Dendritic cell treated with granulocyte-macrophage colony-stimulating factor and Interleukin-4, amounts not matched to agents 40 ng/mL and 50 ng/mL, for 4 days (primary cell): ENCODE measurements at regions not wholly inside any gene's neighbourhood (a gene's known extent, or its start where the extent isn't known, plus 50 kb on each side); places are given as distances from the start of the nearest gene placed in this dataset.

Source experiments
- H3K27ac Mint-ChIP-seq: one replicate; pipeline ENCODE4 v1.8.0; 2022; ENCODE audit warnings: mild to moderate bottlenecking, mixed read lengths
- H3K27me3 Mint-ChIP-seq: one replicate; pipeline ENCODE4 v1.8.0; 2022; ENCODE audit warnings: mild to moderate bottlenecking, mixed read lengths
- H3K36me3 Mint-ChIP-seq: one replicate; pipeline ENCODE4 v1.8.0; 2022; ENCODE audit warnings: low read depth, mixed read lengths
- H3K4me1 Mint-ChIP-seq: one replicate; pipeline ENCODE4 v1.8.0; 2022; ENCODE audit warnings: low read depth, mixed read lengths
- H3K4me3 Mint-ChIP-seq: one replicate; pipeline ENCODE4 v1.8.0; 2022; ENCODE audit warnings: mild to moderate bottlenecking, moderate library complexity, mixed read lengths
- H3K9me3 Mint-ChIP-seq: one replicate; pipeline ENCODE4 v1.8.0; 2022; ENCODE audit warnings: mixed read lengths
- intact Hi-C: fragments of 100-400 bp; cut with micrococcal nuclease; formaldehyde crosslinking; loops from one replicate; pipeline ENCODE4 v1.15.0; 2022

DNA sequence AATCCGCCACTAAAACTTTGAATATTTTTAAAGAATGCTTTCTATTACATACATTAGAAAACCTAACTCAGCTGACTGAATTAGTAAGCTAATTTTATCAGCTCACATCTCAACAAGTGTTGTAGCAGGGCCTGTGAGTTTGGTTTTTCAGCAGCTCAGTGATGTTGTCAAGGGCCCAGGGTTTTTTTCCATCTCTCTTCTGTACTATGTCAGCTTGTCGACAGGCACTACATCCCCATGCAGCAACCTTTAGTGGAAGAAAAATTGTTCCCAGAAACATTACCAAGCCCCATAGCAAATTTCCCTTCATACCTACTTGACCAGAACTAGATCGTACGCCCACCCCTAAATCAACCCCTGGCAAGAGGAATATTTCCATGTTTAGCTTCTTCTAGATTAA, 170.3 kb upstream of the TNFAIP3 start:
- H3K4me1 Mint-ChIP-seq = peaks cover 36% of the 10 kb centered on the region
- H3K27me3 Mint-ChIP-seq = peaks cover 17% of the 10 kb centered on the region
- H3K27ac Mint-ChIP-seq = no peak overlapping the region
- no peaks in the 10 kb centered on the region for H3K9me3 Mint-ChIP-seq
- intact Hi-C loops = no loop called here
- no peak overlapping the region for H3K4me3 Mint-ChIP-seq
- no peaks in the 10 kb centered on the region for H3K36me3 Mint-ChIP-seq

DNA sequence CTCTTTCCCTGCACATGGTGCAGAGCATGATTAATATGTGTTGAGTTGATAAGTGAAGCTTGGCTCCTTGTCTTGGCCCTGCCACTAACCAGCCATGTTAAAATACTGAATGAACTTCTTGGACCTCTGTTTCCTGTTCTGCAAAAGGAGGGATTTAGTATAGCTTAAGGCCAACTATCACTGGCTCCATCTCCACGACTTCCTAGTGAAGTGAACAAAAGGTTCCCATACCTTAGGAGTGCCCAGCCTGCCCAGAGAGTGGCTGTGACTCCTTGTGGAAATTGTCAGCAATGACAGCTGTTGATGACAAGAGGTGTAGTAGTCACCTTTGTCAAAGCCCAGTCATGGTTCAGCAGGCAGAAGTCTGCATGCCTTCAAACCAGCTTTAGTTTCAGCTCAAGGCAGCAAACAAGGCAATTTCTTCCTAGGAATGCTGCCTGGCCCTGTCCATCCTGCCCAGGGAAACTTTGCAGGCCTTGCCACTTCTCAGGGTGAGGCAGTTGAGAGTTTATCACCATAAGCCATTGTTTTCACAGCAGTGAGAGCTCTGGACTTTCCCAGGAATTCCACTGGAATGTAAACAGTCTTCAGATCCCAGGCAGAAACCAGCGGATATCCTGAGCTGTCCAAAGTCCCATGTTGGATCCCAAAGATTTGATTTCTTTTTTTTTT, 169.7 kb upstream of the TNFAIP3 start:
- no peak overlapping the region for H3K27ac Mint-ChIP-seq

DNA sequence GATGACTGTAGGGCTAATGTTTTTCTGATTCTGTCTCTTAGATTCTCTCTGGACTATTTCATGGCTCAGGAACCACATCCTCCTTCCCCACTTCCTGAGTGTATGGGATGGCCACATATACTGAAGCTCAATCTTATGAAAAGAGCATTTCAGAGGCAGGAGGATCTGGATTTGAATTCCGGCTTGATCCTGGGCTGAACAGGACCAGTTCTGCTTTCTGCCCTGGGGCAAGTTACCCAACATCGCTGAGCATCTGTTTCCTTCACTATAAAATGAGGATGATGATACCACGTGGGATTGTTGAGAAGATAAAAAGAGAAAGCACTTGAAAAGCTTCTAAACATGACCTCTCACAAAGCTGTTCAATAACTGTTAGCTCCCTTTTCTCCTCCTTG, 168.4 kb upstream of the TNFAIP3 start:
- H3K27me3 Mint-ChIP-seq = peaks cover 29% of the 10 kb centered on the region
- H3K27ac Mint-ChIP-seq = peak overlapping the region; percentile 74
- no peak overlapping the region for H3K4me3 Mint-ChIP-seq
- intact Hi-C loops = no loop called here
- no peaks in the 10 kb centered on the region for H3K9me3 Mint-ChIP-seq
- peaks cover 37% of the 10 kb centered on the region for H3K4me1 Mint-ChIP-seq
- no peaks in the 10 kb centered on the region for H3K36me3 Mint-ChIP-seq

More for the DNA sequence above, 169.7 kb upstream of the TNFAIP3 start:
- intact Hi-C loops = no loop called here
- Mint-ChIP-seq H3K4me3 (no peak overlapping the region), H3K27me3 (peaks cover 20% of the 10 kb centered on the region), H3K36me3 (no peaks in the 10 kb centered on the region), H3K4me1 (peaks cover 37% of the 10 kb centered on the region), H3K9me3 (no peaks in the 10 kb centered on the region)

DNA sequence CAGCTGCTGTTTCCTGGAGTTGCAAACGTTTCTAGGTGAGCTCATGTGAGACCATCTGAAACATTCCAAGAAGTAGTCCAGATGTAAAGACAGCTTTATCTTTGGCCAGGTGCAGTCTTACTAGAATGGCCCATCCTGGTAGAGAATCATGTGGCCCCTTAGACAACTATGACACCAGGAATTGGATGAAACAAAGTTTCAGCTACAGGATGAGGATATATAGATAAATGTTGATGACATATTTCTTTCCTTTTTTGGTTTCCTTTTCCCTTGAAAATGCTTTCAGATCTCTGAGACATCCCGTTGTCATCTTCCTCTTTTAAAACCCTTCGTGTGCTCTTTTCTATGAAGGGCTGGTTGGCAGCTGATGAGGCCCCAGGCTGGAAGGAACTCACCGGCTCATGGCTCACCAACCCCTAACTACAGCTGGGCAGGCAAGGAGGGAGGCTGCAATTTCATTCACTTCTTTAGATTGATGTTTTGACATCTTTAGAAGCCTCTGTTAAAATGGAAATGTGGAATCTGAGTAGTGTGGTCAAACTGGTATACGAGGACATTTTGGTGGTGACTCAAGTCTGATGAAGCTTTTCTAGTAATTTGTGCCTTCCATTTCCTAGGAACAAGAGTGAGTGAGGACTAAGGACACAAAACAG, 167.9 kb upstream of the TNFAIP3 start:
- Mint-ChIP-seq H3K36me3 (no peaks in the 10 kb centered on the region), H3K9me3 (no peaks in the 10 kb centered on the region), H3K27ac (peak overlapping the region; percentile 74), H3K4me3 (no peak overlapping the region), H3K4me1 (peaks cover 37% of the 10 kb centered on the region), H3K27me3 (peaks cover 29% of the 10 kb centered on the region)
- intact Hi-C loops = no loop called here

DNA sequence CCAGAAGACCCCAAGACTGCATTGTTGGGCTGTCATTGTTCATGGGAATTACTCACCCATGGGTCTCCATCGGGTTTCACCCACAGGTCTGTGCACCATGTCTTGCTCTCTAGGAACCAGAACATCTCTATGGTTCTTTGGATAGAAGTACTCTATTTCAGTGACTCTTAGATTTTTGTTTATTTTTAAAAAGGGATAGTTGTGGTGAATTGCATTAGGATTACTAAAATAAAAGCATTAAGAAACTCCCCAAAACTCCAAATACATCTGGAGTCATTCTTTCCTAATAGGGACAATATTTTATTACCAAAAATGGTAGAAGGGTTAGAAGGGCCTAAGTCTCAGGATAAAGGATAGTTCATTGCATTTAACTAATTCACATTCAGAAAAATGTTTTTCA, 166.9 kb upstream of the TNFAIP3 start:
- H3K4me1 Mint-ChIP-seq = peaks cover 42% of the 10 kb centered on the region
- no peak overlapping the region for H3K4me3 Mint-ChIP-seq
- H3K27me3 Mint-ChIP-seq = peaks cover 30% of the 10 kb centered on the region
- no peaks in the 10 kb centered on the region for H3K9me3 Mint-ChIP-seq
- intact Hi-C loops = loop anchor here (10.0 kb wide), 1 partner anchor 275 kb away; no protein-coding TSS in a partner anchor
- peak overlapping the region; percentile 74 for H3K27ac Mint-ChIP-seq
- H3K36me3 Mint-ChIP-seq = no peaks in the 10 kb centered on the region

DNA sequence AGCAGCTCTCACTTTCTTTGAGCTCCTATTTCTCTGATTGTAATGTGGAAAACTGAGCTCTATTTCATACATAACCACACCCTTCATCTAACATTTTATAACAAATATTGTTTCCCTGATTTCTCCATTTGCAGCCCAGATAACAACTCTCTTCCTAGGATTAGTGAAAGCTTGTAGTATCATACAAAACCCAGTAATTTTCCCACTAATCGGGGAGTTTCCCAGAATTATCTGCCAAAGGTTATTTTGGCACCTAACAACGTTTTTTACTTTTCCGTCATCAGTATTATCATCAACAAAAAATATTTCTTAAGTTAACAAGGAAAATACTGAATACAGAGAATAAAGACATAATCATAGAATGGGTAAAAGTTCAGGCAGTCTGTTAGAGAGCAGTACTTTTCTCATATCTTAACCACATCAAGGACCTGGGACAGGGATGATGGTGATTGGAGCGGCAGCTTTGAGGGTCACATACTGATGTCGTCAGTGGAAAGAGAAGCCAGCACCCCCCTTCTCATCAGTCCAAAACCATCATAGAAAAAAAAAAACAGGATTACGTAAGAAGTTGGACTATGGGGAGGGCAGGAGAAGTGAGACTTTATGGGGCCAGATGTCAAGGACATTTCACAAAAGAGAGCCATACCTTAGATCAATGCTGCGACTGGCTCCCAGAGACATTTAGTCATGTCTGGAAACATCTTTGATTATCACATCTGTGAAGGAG, 166.1 kb upstream of the TNFAIP3 start:
- intact Hi-C loops = loop anchor here (10.0 kb wide), 1 partner anchor 274 kb away; no protein-coding TSS in a partner anchor
- Mint-ChIP-seq H3K4me1 (peaks cover 49% of the 10 kb centered on the region), H3K27me3 (peaks cover 31% of the 10 kb centered on the region), H3K9me3 (no peaks in the 10 kb centered on the region), H3K4me3 (no peak overlapping the region), H3K36me3 (no peaks in the 10 kb centered on the region), H3K27ac (no peak overlapping the region)

DNA sequence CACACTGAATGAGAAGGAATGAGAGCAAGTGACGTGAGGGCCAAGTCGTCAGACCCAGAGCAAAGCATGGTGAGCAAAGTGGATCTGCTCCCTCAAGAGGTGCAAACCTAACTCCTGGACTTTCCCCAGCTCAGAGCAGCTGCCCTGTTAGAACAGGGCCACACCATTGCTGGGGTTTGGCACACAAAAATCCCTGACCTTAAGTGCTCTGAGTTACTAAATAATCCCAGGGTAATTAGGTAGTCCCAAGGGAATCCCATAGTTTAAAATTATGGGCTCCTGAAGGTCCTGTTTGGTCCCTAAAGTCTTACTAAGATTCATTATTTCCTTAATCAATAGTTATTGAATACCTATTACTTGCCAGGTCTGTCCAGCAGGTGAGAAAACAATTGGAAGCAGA, 165.1 kb upstream of the TNFAIP3 start:
- intact Hi-C loops = loop anchor here (10.0 kb wide), 1 partner anchor 273 kb away; no protein-coding TSS in a partner anchor
- Mint-ChIP-seq H3K36me3 (no peaks in the 10 kb centered on the region), H3K4me1 (peaks cover 57% of the 10 kb centered on the region), H3K27me3 (peaks cover 41% of the 10 kb centered on the region), H3K4me3 (no peak overlapping the region), H3K27ac (no peak overlapping the region), H3K9me3 (no peaks in the 10 kb centered on the region)

DNA sequence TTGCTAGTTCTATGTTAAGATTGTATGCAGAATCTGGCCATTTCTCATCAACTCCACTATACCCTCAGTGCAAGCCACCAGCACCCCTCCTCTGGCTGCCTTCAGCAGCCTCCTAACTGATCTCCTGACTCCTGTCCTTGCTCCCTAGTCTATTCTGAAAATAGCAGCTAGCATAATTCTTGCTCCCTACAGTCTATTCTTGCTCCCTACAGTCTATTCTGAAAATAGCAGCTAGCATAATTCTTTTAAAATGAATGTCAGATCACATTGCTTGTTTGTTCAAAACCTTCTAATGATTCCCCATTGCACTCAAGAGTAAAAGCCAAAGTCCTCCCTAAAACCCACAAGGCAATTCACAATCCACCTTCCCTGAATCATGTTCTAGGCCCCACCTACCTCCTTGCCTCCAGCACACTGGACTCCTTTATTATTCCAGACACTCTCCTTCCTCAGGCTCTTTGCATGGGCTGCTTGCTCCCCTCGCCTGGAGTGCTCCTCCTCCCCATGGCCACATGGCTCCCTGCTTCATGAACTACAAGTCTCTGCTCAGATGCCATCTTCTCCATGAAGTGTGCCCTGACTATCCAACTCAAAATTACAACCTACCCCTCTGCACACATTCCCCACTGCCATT, 164.2 kb upstream of the TNFAIP3 start:
- no peaks in the 10 kb centered on the region for H3K9me3 Mint-ChIP-seq
- peaks cover 46% of the 10 kb centered on the region for H3K27me3 Mint-ChIP-seq
- no peaks in the 10 kb centered on the region for H3K36me3 Mint-ChIP-seq
- no peak overlapping the region for H3K27ac Mint-ChIP-seq
- intact Hi-C loops = loop anchor here (10.0 kb wide), 1 partner anchor 272 kb away; no protein-coding TSS in a partner anchor
- no peak overlapping the region for H3K4me3 Mint-ChIP-seq
- peaks cover 58% of the 10 kb centered on the region for H3K4me1 Mint-ChIP-seq

DNA sequence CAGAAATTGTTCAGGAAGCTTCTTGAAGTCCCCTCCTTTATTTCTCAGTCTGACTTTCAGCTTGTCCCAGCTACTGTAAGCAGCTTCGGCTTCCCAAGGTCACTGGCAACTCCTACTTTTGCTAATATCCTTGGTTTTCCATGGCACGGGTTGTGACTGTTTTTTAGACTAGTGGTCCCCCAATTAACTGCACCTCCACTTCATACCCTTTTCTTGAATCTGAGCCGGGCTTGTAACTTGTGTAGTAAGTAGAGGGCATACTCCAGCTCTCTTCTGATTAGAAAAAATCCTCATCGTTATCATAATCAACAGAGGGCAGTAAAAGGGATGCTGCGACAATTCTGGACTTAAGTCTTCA, 162.3 kb upstream of the TNFAIP3 start:
- Mint-ChIP-seq H3K36me3 (no peaks in the 10 kb centered on the region), H3K27me3 (peaks cover 59% of the 10 kb centered on the region), H3K27ac (no peak overlapping the region), H3K9me3 (no peaks in the 10 kb centered on the region), H3K4me3 (no peak overlapping the region), H3K4me1 (peaks cover 44% of the 10 kb centered on the region)
- intact Hi-C loops = loop anchor here (2.0 to 10.0 kb wide), 5 partner anchors 88 to 403 kb away; partner anchors contain the start of gene PERP

DNA sequence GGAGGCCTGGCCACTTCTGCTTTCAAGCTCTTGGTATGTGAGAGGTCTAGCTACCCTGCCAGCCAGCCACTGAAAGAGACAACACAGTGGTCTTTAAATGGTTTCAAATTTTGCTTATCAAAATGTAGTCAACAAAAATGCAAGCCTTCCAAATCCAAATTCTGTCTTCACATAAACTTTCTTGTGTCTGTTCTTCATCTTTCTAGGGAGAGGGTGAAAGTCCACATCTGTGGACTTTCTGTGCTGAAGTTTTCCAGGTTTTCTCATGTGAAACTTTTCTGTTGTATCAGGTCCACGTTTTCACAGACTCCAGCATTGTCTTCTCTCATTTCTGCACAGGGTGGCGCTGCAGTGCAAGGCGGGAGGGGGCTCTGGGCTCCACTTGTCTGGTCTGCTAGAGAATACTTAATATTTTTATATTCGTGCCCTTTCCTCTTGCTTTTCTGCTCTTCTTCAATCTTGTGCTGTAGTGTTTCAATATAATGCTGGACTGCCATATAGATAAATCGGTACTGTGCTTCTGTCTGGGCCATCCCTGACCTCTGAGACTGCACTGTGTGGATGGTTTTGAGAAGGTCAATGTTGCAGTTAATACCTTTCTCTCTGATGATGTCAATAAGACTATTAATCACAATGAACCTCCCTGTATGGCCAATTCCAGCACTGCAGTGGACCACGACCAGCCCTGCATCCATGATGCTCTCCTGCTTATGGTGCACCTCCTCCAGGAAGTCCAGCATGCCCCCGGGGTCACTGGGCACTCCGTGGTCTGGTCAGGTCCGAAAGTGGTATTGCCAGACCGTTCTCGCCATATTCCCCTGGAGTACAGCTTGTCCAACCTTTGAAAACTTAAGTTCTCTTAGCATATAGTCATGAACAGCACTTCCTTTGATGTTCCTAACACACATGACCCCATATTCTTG, 161.6 kb upstream of the TNFAIP3 start:
- peaks cover 64% of the 10 kb centered on the region for H3K27me3 Mint-ChIP-seq
- H3K27ac Mint-ChIP-seq = no peak overlapping the region
- no peaks in the 10 kb centered on the region for H3K9me3 Mint-ChIP-seq
- H3K36me3 Mint-ChIP-seq = no peaks in the 10 kb centered on the region
- H3K4me3 Mint-ChIP-seq = no peak overlapping the region
- intact Hi-C loops = loop anchor here (2.0 to 10.0 kb wide), 5 partner anchors 87 to 402 kb away; partner anchors contain the start of gene PERP
- peaks cover 40% of the 10 kb centered on the region for H3K4me1 Mint-ChIP-seq

DNA sequence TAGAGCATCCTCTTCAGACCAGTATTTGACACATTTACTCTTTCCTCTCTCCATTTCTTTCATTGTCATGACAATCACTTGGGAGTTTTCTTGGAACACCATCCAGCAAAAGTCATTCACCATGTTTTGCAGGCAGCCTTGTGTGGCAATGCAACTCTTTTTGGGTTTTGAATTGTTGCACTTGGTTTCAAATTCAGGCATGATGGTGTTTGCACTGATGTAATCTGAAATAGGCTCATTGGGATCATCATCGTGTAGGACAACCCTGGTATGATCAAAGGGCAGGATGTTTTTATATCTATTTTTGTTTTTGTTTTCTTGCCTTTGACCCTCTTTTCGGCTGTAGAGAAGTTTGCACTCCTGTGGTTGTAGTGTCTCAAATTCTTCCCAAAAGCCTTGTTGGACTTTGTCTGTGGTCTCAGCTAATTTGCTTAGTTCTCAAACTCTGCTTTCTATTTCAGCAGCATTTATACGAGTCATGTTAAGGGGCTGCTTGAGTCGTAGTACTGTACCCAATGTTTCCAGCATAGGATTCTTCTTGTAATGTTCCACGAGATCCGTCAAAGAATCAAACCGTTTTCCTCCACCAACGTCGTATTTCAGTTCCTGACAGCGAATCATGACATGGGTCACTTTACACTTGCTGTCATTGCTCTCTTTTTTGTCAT, 160.8 kb upstream of the TNFAIP3 start:
- Mint-ChIP-seq H3K27me3 (peaks cover 66% of the 10 kb centered on the region), H3K9me3 (no peaks in the 10 kb centered on the region), H3K36me3 (no peaks in the 10 kb centered on the region), H3K4me1 (peaks cover 35% of the 10 kb centered on the region), H3K4me3 (no peak overlapping the region), H3K27ac (no peak overlapping the region)
- intact Hi-C loops = loop anchor here (5.0 to 10.0 kb wide), 4 partner anchors 86 to 401 kb away; partner anchors contain the start of gene PERP

DNA sequence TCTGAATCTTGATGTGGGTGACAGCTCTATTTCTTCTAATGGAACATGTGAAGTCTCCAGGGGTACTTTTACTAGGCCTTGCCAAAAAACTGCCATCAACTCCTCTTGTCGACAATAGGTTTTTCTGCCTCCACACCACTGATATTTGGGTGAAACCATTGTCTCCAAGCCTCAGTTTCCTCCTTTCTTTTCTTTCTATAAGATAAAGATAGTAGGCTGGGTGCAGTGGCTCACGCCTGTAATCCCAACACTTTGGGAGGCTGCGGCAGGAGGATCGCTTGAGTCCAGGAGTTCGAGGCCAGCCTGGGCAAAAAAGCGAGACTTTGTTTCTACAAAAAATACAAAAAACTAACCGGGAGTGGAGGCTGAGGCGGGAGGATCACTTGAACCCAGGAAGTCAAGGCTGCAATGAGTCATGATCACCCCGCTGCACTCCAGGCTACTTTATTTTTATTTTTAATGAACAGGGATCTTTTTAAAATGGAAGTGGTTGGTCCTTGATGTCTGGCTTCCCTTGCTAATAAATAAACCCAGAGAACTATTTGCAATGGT, 159.9 kb upstream of the TNFAIP3 start:
- Mint-ChIP-seq H3K27ac (no peak overlapping the region), H3K9me3 (no peaks in the 10 kb centered on the region), H3K27me3 (peaks cover 69% of the 10 kb centered on the region), H3K36me3 (no peaks in the 10 kb centered on the region), H3K4me3 (no peak overlapping the region), H3K4me1 (peaks cover 37% of the 10 kb centered on the region)
- intact Hi-C loops = loop anchor here (1.0 to 10.0 kb wide), 5 partner anchors 85 to 400 kb away; partner anchors contain the start of gene PERP
